ENCODE measurements at regions not wholly inside any gene's neighbourhood (a gene's known extent, or its start where the extent isn't known, plus 50 kb on each side); places are given as distances from the start of the nearest gene placed in this dataset.

GRCh38 chr16:20129375-20129774, 55.7 kb upstream of the GPR139 start (continued):
- TF ChIP-seq PAXIP1 (CRISPR knock-in tag; conservative IDR thresholded peaks at IDR 0.05) (no peak), RXRB (CRISPR knock-in tag; IDR thresholded peaks at IDR 0.05; ENCODE audit: borderline replicate concordance) (no peak), HMGA1 (CRISPR knock-in tag; conservative IDR thresholded peaks at IDR 0.05) (no peak), MXD1 (CRISPR knock-in tag; IDR thresholded peaks at IDR 0.05) (no peak), CTCF (CRISPR knock-in tag; IDR thresholded peaks at IDR 0.05) (no peak), RAD51 (IDR thresholded peaks at IDR 0.05; ENCODE audit: borderline replicate concordance) (peak; percentile 27; the same call in 1 of the 2 replicates)

Small RNAs in the stretch of these regions (small RNA-seq; reads per million reads assigned to genes)
- gene SNRPEP3 (ENCODE audit: insufficient read depth in 2 of 3, insufficient read length in 3 of 3, low read depth in 2 of 3, low replicate concordance in 1 of 3), result 0 reads per million in 3 experiments
